ACHN (cell line): ENCODE measurements at regions not wholly inside any gene's neighbourhood (a gene's known extent, or its start where the extent isn't known, plus 50 kb on each side); places are given as distances from the start of the nearest gene placed in this dataset.
"Not testable (repeated sequence)": the region's sequence is repeated elsewhere in the genome, so short reads cannot be mapped to it uniquely, and the experiment has no call there.

ENCODE experiments used
- DNase-seq: peaks from one replicate; pipeline ENCODE4 v3.0.0-alpha.2; 2015
- in situ Hi-C: cut with HindIII; loops from 2 replicates; pipeline ENCODE4 v1.10.0; 2017; ENCODE audit warnings: low sequenced_read_pairs, low pct_ligation_motif_present, low pct_unique_long_range_greater_than_20kb

DNA sequence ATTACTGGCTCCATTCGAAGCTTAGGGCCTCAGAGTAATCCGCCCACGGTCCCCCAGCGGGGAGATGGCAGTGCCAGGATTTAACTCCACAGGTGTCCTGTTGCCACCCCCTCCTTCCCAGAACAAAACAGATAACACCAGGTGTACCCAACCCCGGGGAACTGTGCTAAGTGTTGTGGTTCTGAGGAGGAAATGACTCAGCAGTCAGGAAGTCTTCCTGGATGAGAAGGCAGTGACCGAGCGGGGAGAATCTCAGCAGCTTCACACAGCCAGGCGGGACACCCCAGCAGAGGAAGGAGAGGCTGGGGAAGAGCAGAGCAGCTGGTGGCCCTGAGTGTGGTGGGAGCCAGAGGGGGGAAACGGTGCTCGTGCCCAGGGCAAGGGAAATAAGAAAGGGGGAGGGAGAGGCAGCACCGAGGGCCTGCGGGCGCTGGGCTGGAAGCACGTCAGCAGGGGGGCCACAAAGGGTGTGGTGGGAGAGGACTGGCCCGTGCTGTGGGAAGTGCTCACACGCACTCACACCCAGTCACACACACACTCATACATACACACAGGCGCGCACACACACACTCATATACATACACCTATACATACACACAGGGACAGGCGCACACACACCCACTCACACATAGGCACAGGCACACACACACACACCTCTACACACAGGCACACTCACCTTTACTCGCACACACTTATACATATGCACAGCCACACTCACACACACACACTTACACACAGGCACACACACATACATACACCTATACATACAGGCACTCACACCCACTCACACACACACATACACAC is 59.8 kb upstream of the CHST15 start:
- in situ Hi-C loops = no loop called here
- DNase-seq = peak; percentile 97

DNA sequence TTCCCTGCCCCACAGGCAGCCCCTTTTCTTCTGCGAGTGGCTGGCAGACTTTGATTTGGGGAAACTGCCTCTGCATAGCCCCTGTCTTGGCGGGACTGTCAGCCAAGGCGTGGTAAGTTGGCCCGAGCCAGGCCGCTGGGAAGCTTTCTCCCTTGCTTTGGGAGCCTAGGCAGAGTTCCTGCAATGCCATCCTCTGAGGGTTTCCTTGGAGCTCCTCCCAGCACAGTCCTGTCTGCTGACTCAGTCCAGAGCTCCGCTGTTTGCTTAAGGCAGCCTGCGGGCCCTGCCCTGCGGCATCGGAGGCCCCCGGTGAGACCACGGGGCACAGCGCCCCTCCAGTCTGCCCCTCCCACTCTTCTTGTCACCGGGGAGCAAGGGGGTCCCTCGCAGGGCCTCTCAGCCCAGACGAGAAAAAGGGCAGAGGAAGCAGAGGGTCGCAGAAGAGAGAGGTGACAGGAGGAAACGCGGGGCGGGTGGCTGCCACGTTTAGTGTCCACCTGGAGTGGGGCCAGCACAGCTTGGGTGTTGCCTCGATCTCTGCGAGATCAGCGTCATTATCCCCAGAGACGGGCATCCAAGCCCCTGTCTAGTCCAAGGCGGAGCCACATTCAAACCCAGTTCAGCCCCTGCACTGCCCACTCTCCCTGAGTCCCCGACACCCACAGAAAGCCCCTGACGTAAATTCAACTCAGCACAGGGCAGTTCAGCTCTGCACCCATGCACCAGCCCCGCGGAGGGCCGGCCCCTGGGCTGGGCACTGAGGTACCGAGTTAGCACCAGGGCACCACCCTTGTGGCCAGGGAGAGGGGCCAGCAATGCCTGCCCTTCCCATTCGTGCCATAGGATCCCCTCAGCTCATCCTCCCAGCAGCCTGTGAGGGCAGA is 59.0 kb upstream of the CHST15 start:
- in situ Hi-C loops = no loop called here
- DNase-seq = peak; percentile 94

DNA sequence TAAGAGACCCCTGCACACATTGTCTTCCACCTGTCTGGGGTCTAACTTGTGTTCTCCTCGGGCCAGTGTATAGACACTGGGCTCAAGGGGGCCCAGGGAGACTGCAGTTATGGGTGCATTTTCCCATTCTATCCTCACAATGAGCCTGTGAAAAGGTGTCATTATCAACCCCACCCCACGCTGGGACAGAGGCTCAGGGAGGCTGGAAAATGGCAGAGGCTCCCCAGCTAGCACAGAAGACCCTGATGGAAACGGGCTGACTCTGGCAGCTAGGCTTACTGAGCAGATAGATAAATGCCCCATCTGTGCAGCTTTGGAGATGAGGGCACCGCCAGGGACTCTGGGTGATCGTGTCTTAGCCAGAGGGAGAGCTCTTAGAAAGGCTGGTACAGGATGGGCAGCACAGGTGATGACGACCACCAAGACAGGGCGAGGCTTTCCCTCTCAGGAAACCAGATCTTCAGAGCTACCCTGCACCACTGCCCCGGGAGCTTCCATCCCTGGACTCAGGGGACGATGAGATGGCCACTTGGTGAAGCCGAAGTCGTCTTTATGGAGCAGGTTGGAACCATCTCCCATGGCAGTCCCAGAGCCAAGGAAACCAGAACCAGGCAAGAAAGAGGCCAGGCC is 58.2 kb upstream of the CHST15 start:
- in situ Hi-C loops = no loop called here
- DNase-seq = no peak

DNA sequence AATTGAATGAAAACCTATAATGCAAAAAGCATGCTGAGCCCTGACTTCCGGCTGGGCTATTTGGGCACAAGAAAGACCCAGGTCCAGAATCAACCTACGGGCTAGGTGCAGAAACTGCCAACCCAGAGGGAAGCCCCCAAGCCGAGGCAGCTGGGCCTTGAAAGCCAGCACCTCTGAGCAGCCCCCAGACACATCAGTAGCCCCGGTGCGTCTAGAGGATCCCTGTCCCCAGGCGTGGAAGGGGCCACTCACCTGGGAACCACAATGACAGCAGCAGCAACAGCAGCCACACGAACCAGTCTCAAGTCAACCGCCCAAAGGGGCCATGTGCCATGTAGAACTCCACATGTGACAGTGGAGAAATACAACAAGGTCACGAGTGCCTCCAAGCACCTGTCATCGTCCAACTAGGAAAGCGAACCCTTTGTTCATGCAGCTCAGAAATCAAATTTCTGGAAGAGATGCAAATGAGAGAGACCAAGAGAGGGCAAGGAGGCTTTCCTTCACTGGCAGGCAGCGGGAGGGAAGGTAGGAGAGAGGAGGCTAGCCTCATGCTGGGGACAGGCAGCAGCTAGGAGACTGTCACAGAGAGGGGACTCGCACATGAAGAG is 57.5 kb upstream of the CHST15 start:
- DNase-seq = no peak
- in situ Hi-C loops = no loop called here

DNA sequence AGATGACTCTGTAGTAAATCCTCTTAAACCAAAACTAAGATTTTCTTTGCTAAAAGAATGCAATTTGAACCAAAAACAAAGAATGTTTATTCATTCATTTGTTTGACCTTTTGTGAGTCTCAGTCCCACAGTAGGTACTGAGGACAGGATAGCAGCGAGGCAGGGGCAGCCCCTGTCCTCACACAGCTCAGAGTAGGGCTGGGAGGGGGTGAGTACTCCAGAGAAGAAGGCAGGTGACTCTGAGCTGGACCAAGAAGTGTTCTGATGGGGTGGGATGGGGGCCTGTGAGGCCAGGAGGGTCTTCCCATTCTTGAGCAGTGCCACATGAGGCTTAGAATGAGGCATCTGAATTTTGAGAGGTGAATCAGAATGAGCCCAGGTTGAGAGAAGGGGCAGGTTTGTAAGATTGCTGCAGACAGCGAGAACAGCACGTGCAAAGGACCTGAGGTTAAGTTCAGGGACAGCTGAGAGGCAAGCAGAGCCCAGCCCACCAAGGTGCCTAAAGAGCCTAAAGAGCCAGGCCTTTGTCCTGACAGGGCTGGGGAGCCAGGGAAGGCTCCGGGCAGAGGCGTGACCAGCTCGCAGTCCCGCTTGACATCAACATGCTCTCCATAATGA is 56.9 kb upstream of the CHST15 start:
- in situ Hi-C loops = no loop called here
- DNase-seq = no peak

DNA sequence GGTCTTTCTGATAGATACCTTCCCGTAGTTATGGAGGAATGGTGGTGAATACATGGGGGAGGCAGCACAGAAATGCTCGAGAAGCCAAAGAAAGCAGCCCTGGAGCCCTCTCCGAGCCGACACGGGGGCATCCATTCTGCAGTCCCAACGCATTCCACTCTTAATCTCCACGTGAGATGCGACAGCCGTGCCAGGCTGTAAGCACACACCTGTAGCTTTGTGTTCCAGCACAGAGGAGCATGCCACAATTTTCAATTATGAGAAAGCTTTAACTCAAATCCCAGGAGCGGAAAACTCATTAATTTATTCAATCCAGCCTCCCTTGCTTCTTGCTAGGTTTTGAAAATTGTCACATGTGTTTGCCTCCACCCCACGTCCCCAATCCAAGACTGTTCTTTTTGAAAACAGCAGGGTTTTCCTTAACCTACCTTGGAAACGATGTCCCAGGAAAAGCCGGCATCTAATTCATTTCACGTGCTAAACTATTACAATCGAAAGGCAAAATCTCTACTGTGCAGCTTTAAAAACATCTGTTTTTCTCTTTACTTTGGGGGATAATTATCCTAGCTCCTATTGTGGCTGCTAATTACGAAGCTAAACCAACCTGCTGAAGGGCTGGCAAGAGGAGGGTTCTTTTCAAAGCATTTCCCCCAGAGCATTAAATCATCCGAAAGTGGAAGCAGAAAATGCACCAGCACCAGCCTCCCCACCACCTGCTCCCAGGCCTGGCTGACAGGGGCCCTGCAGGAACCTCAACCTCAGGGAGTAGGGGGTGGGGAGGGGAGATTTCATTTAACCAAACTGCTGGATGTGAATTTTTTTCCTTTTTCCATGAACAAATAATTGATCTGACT is 56.0 kb upstream of the CHST15 start:
- in situ Hi-C loops = no loop called here
- DNase-seq = no peak

DNA sequence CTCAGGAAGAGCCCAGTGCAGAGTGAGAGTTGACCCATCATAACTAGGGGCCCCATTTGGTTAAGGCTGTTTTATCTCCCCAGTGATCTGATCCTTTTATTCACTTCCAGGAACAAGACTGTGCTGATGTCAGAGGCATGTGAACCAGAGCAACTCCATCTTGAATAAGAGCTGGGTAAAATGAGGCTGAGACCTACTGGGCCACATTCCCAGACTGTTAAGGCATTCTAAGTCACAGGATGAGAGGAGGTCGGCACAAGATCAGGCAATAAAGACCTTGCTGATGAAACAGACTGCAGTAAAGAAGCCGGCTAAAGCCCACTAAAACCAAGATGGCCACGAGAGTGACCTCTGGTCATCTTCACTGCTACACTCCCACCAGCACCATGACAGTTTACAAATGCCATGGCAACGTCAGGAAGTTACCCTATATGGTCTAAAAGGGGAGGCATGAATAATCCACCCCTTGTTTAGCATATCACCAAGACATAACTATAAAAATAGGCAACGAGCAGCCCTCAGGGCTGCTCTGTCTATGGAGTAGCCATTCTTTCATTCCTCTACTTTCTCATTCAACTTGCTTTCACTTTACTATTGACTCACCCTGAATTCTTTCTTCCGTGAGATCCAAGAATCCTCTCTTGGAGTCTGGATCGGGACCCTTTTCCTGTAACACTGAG is 55.3 kb upstream of the CHST15 start:
- in situ Hi-C loops, DNase-seq: not testable (repeated sequence)

DNA sequence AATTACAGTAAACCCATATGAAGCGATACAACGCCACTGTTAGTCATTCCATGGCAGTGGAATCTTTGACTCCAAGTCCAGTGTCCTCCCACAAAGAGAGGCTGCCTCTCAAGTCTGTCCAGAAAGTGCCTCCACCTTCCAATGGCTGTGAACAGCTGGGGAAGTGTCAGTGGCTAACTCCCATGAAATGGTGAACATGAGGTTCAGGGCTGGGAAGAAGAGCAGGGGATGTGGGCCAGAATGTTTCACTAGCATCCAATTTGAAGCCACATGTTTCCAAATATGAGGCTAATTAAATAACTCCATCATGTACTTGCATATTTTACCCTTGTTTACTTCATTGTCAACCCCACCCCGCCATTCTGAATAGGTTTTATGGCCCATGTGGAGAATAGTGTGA is 53.1 kb upstream of the CHST15 start:
- DNase-seq = no peak
- in situ Hi-C loops = no loop called here

DNA sequence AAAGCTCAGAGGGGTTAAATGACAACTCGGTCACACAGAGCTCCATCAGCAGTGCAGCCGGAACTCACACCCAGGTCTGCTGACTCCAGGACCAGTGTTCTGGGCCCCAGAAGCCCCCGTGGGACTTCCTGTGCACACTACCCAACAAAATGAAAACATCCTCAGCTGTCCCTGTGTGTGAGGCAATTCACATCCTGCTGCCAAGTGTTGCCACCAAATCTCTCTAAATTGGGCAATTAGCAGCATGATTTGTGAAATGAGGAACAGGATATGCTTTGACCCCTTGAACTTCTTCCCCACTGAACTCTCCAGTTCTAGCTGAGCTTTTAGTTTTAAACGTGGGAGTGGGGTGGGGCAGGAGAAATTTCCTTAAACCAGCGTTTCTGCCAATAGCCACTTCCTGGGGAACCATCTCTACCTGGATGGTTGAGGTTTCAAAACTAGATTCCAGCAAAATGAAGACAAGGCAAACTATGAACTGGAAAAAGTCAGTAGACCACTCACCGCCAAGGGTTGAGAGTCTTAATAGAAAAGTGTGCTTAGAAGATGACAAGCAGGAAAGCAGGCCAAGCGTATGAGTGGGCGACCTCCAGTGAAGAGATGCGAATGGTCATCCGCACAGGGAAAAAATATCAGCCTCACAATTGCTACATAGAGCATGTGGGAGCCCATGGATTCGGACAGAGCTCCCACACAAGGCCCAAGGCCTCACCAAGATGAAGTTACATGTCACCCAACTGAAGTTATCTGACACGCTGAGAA is 51.9 kb upstream of the CHST15 start:
- in situ Hi-C loops = no loop called here
- DNase-seq = no peak

DNA sequence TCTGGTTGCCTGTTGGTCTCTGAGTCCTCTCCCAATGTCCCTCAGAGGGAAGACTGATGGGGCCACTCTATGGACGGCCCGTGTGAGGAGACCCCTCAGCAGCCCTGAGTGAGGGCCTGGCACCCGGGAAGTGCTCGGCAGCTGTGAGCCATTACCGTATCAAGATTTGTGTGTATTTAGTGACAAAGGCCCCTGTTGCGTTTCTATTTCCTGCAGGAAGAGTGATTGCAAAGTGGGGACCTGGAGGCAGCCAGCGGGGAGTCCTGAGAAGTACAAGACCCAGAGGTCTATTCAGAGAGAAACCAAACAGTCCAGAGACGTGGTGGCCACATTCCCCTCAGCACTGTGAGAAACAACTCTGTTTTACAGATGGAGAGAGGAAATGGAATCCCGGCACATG is 51.1 kb upstream of the CHST15 start:
- no peak for DNase-seq
- in situ Hi-C loops = no loop called here

DNA sequence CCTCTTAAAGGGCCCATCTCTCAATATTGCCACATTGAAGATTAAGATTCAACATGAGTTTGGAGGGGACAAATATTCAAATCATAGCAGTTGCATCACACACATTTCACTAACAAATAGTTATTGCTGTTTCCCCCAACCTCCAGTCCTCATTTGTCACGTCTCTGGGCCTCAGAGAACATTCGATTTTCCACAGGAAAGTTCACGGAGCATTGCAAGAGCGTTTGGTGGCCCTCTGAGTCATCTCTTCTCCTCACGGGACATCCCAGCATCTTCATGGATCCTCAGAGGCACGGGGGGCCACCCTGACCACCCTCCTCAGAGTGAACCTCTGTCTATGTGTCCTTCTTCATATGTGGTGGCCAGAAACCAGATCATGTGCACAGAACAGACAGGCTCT is 50.3 kb upstream of the CHST15 start:
- in situ Hi-C loops = no loop called here
- no peak for DNase-seq
